ENCODE measurements at regions not wholly inside any gene's neighbourhood (a gene's known extent, or its start where the extent isn't known, plus 50 kb on each side); places are given as distances from the start of the nearest gene placed in this dataset.
"Not testable (repeated sequence)": the region's sequence is repeated elsewhere in the genome, so short reads cannot be mapped to it uniquely, and the experiment has no call there.

- no peak for DNase-seq (ENCODE audit: low read depth, low spot score)
Measured at GRCh38 chr5:60546207-60546606, 153.8 kb downstream of the DEPDC1B start.

- no peak for DNase-seq (ENCODE audit: low read depth, low spot score)
Measured at GRCh38 chr5:60545551-60545950, 154.4 kb downstream of the DEPDC1B start.

GRCh38 chr5:60544142-60544541 lies 155.8 kb downstream of the DEPDC1B start:
- no peak for DNase-seq (ENCODE audit: low read depth, low spot score)

GRCh38 chr5:60541980-60542379 lies 158.0 kb downstream of the DEPDC1B start:
- no peak for DNase-seq (ENCODE audit: low read depth, low spot score)

- no peak for DNase-seq (ENCODE audit: low read depth, low spot score)
Measured at GRCh38 chr5:60540856-60541805, 158.8 kb downstream of the DEPDC1B start.

- no peak for DNase-seq (ENCODE audit: low read depth, low spot score)
Measured at GRCh38 chr5:60538955-60539866, 160.8 kb downstream of the DEPDC1B start.

GRCh38 chr5:60538426-60538825 lies 161.5 kb downstream of the DEPDC1B start:
- no peak for DNase-seq (ENCODE audit: low read depth, low spot score)

GRCh38 chr5:60535951-60536350 lies 164.0 kb downstream of the DEPDC1B start:
- no peak for DNase-seq (ENCODE audit: low read depth, low spot score)

- no peak for DNase-seq (ENCODE audit: low read depth, low spot score)
Measured at GRCh38 chr5:60535198-60535597, 164.8 kb downstream of the DEPDC1B start.

GRCh38 chr5:60533789-60534188 lies 166.2 kb downstream of the DEPDC1B start:
- no peak for DNase-seq (ENCODE audit: low read depth, low spot score)

GRCh38 chr5:60532796-60533195 lies 167.2 kb downstream of the DEPDC1B start:
- not testable (repeated sequence) for DNase-seq (ENCODE audit: low read depth, low spot score)

- not testable (repeated sequence) for DNase-seq (ENCODE audit: low read depth, low spot score)
Measured at GRCh38 chr5:60530144-60530848, 169.7 kb downstream of the DEPDC1B start.

GRCh38 chr5:60529001-60529400 lies 171.0 kb downstream of the DEPDC1B start:
- DNase-seq (ENCODE audit: low read depth, low spot score), result no peak

GRCh38 chr5:60527072-60527471 lies 172.9 kb downstream of the DEPDC1B start:
- no peak for DNase-seq (ENCODE audit: low read depth, low spot score)

GRCh38 chr5:60526336-60526875 lies 173.6 kb downstream of the DEPDC1B start:
- no peak for DNase-seq (ENCODE audit: low read depth, low spot score)

GRCh38 chr5:60522292-60522905 lies 177.6 kb downstream of the DEPDC1B start:
- DNase-seq (ENCODE audit: low read depth, low spot score), result no peak

- no peak for DNase-seq (ENCODE audit: low read depth, low spot score)
Measured at GRCh38 chr5:60521376-60522291, 178.3 kb downstream of the DEPDC1B start.

- DNase-seq (ENCODE audit: low read depth, low spot score), result no peak
Measured at GRCh38 chr5:60520451-60521227, 179.3 kb downstream of the DEPDC1B start.

- no peak for DNase-seq (ENCODE audit: low read depth, low spot score)
Measured at GRCh38 chr5:60519372-60519771, 180.6 kb downstream of the DEPDC1B start.

Data from pulmonary artery endothelial cell (primary cell).